D721Med (cell line): ENCODE measurements at regions not wholly inside any gene's neighbourhood (a gene's known extent, or its start where the extent isn't known, plus 50 kb on each side); places are given as distances from the start of the nearest gene placed in this dataset.

ENCODE experiments used
- DNase-seq: peaks from one replicate; pipeline ENCODE4 v3.0.0; 2011; ENCODE audit warnings: low spot score; ENCODE audit not compliant: insufficient read length
- FAIRE-seq: peaks from 2 replicates; lab custom pipeline; 2011; peaks lifted over from hg19 to GRCh38; lab: Jason Lieb, UNC
- CTCF ChIP-seq: IDR thresholded peaks from 2 replicates; pipeline ENCODE4 v1.5.1; 2012; ENCODE audit warnings: mild to moderate bottlenecking, control low read depth; ENCODE audit not compliant: insufficient read depth; ENCODE audit errors: missing control alignments

GRCh38 chr15:25179673-25180511 is 225.1 kb downstream of the SNRPN start:
- FAIRE-seq: no peak
- DNase-seq: peak; percentile 15
- no peak for TF ChIP-seq CTCF

GRCh38 chr15:25180606-25181292 is 226.0 kb downstream of the SNRPN start:
- peak; percentile 8 for DNase-seq
- no peak for FAIRE-seq
- TF ChIP-seq CTCF: no peak

DNA sequence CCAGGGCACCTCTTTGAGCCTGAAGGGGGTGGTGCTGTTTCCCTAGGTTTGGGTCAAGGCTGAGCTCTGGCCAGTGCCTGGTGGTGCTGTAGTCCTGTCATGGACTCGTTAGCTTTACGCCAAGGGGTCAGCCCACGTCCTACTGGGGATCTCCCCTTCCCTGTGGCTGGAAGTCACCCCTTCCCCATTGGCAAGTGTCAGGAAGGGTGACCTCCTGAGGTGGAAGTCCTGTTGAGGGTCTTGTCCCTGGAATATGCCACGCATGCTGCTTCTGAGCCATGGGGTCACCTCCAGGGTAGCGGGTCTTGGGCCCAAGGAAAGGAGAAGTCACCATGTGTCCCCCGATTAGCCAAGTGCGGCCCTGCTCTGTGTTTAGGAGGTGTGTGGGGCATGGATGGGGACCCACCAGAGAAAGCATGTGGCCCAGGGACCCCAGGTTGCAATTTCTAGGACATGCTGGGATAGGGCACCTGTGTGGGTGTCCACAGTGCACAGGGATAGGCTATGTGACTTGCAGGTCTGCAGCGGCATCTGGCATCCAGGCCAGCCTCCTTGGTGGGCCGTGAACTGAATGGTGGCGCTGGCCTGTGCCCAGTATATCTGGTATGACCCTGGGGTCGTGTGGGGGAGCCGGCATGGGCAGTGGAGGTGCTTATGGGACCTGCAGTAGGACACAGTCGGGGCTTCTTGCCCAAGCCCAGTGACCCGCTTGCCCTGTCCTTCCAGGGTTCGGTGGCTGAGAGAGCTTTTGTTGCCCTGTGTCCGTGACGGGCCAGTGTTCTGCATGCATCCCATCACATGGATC is 226.7 kb downstream of the SNRPN start:
- DNase-seq (peak; percentile 3), FAIRE-seq (no peak)
- no peak for TF ChIP-seq CTCF

DNA sequence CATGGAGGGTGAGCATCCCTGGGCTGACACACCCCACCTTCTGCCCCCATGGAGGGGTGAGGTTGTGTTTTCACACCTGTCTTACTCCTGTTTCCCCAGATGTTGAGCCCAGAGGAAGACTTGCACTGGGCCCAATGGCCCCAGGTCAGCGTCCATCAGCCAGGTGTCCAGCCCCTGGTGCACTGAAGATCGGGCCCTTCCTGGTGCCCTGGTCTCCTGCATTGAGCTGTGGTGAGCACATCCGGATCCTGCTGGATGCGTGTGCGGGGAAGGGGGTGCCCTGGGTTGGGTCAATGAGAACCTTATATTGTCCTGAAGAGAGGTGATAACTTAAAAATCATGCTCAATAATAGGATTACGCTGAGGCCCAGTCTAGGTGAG is 227.3 kb downstream of the SNRPN start:
- no peak for FAIRE-seq
- DNase-seq: no peak
- TF ChIP-seq CTCF: no peak

DNA sequence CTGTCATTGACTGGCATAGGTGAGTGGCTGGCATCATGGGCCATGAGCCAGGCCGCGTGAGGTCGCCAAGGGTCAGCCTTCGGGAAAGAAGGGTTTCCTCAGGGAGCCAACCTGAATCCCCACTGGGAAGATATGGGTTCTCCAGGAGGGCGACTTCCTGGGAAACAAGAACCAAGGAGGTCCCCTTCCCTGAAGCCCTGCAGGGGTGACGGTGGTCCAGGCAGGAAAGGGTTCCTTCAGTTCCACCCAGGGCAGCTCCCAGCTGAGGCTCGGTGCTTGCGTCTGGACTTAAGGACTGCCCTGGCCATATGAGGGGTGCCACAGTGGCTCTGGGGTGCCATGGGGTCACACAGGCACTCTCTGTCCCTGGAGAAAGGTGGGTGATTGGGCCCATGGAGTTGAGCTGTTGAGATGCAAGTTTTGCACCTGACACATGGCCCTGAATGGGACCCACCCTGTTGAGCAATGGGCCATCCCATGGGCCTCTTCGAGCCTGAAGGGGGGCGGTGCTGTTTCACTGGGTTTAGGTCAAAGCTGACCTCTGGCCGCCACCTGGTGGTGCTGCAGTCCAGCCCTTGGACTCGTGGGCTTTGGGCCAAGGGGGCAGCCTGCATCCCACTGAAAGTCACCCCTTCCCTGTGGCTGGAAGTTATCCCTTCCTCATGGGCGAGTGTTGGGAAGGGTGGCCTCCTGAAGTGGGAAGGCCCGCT is 228.1 kb downstream of the SNRPN start:
- TF ChIP-seq CTCF: no peak
- no peak for DNase-seq
- FAIRE-seq: no peak

DNA sequence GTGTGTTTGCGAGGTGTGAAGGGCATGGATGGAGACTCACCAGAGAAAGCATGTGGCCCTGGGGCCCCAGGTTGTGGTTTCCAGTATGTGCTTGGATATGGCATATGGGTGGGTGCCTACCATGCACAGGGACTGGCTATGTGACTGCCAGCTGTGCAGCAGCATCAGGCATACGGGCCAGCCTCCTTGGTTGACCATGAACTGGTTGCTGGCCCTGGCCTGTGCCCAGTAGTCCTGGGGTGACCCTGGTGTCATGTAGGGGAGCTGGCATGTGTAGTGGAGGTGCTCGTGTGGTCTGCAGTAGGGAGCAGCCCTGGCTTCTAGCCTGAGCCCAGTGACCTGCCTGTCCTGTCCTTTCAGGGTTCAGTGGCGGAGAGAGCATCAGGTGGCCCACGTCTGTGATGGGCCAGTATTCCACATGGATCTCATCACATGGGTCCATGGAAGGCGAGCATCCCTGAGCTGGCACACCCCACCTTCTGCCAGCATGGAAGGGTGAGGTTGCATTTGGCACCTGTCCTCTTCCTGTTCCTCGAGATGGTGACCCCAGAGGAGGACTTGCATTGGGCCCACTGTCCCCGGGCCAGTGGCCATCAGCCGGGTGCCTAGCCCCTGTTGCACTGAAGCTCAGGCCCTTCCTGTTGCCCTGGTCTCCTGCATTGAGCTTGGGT is 228.9 kb downstream of the SNRPN start:
- TF ChIP-seq CTCF: no peak
- no peak for DNase-seq
- no peak for FAIRE-seq
